ENCODE measurements at regions not wholly inside any gene's neighbourhood (a gene's known extent, or its start where the extent isn't known, plus 50 kb on each side); places are given as distances from the start of the nearest gene placed in this dataset.
"Not testable (repeated sequence)": the region's sequence is repeated elsewhere in the genome, so short reads cannot be mapped to it uniquely, and the experiment has no call there.

DNA sequence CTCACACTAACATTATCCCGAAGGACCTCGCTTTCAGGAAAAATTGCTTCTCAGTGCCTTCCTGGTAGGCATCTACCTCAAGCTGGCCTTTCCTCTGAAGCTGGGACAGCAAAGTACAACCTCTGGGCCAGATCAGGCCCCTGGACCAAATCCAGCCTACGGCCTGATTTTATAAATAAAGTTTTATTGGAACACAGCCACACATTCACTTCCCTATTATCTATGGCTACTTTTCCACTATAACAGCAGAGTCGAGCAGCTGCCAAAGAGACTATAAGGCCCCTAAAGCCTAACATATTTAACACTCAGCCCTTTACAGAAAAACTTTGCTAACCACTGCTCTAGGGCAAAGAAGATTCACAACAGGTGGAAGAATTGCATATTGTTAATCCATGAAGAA, 554.3 kb downstream of the NTRK3 start (continued):
- TF ChIP-seq, protein P1, sequence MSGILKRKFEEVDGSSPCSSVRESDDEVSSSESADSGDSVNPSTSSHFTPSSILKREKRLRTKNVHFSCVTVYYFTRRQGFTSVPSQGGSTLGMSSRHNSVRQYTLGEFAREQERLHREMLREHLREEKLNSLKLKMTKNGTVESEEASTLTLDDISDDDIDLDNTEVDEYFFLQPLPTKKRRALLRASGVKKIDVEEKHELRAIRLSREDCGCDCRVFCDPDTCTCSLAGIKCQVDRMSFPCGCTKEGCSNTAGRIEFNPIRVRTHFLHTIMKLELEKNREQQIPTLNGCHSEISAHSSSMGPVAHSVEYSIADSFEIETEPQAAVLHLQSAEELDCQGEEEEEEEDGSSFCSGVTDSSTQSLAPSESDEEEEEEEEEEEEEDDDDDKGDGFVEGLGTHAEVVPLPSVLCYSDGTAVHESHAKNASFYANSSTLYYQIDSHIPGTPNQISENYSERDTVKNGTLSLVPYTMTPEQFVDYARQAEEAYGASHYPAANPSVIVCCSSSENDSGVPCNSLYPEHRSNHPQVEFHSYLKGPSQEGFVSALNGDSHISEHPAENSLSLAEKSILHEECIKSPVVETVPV (CRISPR knock-in tag; IDR thresholded peaks at IDR 0.05): no peak
- no peak for TF ChIP-seq ZFP3 (CRISPR knock-in tag; IDR thresholded peaks at IDR 0.05)
- TF ChIP-seq, protein P2, sequence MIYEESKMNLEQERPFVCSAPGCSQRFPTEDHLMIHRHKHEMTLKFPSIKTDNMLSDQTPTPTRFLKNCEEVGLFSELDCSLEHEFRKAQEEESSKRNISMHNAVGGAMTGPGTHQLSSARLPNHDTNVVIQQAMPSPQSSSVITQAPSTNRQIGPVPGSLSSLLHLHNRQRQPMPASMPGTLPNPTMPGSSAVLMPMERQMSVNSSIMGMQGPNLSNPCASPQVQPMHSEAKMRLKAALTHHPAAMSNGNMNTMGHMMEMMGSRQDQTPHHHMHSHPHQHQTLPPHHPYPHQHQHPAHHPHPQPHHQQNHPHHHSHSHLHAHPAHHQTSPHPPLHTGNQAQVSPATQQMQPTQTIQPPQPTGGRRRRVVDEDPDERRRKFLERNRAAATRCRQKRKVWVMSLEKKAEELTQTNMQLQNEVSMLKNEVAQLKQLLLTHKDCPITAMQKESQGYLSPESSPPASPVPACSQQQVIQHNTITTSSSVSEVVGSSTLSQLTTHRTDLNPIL (CRISPR knock-in tag; IDR thresholded peaks at IDR 0.05; ENCODE audit: low read depth): no peak
- no peak for TF ChIP-seq TOX (CRISPR knock-in tag; IDR thresholded peaks at IDR 0.05; ENCODE audit: borderline replicate concordance)
- TF ChIP-seq PPARA (CRISPR knock-in tag; IDR thresholded peaks at IDR 0.05; ENCODE audit: borderline replicate concordance): no peak
- TF ChIP-seq GLIS3 (CRISPR knock-in tag; IDR thresholded peaks at IDR 0.05): no peak

DNA sequence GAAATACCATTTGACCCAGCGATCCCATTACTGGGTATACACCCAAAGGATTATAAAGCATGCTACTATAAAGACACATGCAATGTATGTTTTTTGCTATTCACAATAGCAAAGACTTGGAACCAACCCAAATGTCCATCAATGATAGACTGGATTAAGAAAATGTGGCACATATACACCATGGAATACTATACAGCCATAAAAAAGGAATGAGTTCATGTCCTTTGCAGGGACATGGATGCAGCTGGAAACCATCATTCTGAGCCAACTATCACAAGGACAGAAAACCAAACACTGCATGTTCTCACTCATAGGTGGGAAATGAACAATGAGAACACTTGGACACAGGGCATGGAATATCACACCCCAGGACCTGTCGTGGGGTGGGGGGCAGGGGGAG, 558.1 kb downstream of the NTRK3 start:
- not testable (repeated sequence) for ATAC-seq

DNA sequence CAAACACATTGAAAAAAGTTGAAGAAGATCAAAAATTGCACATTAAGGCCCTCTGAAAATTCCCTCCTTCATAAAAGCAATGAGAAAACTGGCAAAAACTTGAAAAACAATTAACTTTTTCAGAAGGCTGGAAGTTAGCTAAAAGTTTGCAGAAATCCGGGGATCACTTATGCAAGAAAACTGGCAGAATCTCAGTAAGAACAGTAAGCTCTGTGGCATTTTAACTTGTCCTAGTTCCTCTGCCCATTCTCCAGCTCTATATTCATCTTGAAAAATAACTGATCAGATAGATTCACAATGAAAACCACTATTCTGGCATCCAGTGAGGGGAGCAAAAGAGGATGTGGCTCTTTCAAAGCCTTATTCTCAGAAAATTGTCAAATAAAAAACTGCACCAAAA, 566.8 kb downstream of the NTRK3 start:
- no peak for ATAC-seq
- TF ChIP-seq CSDC2 (CRISPR knock-in tag; IDR thresholded peaks at IDR 0.05): no peak
- TF ChIP-seq ZFP3 (CRISPR knock-in tag; IDR thresholded peaks at IDR 0.05): no peak
- TF ChIP-seq, protein P3, sequence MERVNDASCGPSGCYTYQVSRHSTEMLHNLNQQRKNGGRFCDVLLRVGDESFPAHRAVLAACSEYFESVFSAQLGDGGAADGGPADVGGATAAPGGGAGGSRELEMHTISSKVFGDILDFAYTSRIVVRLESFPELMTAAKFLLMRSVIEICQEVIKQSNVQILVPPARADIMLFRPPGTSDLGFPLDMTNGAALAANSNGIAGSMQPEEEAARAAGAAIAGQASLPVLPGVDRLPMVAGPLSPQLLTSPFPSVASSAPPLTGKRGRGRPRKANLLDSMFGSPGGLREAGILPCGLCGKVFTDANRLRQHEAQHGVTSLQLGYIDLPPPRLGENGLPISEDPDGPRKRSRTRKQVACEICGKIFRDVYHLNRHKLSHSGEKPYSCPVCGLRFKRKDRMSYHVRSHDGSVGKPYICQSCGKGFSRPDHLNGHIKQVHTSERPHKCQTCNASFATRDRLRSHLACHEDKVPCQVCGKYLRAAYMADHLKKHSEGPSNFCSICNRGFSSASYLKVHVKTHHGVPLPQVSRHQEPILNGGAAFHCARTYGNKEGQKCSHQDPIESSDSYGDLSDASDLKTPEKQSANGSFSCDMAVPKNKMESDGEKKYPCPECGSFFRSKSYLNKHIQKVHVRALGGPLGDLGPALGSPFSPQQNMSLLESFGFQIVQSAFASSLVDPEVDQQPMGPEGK (CRISPR knock-in tag; IDR thresholded peaks at IDR 0.05; ENCODE audit: borderline replicate concordance): no peak
- TF ChIP-seq ZC3H10 (CRISPR knock-in tag; IDR thresholded peaks at IDR 0.05): no peak
- no peak for TF ChIP-seq TOX (CRISPR knock-in tag; IDR thresholded peaks at IDR 0.05; ENCODE audit: borderline replicate concordance)
- TF ChIP-seq OSR1 (CRISPR knock-in tag; IDR thresholded peaks at IDR 0.05): no peak
- no peak for TF ChIP-seq RARB (CRISPR knock-in tag; IDR thresholded peaks at IDR 0.05)
- no peak for TF ChIP-seq ZNF565 (CRISPR knock-in tag; conservative IDR thresholded peaks at IDR 0.05; ENCODE audit: low read depth)

DNA sequence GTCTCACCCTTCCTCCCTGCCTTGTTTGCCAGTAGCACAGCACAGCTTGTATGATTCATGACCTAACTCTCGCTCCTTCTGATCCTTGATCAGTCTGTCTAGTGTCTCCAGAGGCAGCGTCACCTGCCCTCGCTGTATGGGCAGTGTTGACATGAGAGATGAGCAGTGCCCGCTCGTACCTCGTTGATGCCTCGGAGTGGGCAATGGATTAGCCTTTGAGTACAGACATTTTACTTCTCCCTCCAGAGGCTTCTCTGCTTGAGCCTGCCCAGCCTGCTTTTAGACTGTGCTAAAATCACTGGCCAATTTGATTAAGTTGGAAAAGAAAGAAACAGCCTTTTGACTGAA, 569.0 kb downstream of the NTRK3 start:
- ATAC-seq: no peak
- TF ChIP-seq ESRRG (CRISPR knock-in tag; IDR thresholded peaks at IDR 0.05) (no peak), RARB (CRISPR knock-in tag; IDR thresholded peaks at IDR 0.05) (no peak), TCF4 (CRISPR knock-in tag; IDR thresholded peaks at IDR 0.05; ENCODE audit: borderline replicate concordance) (no peak), ZFP3 (CRISPR knock-in tag; IDR thresholded peaks at IDR 0.05) (no peak), ZNF8 (CRISPR knock-in tag; IDR thresholded peaks at IDR 0.05) (no peak), ZFP30 (CRISPR knock-in tag; IDR thresholded peaks at IDR 0.05) (no peak), SNAI2 (CRISPR knock-in tag; IDR thresholded peaks at IDR 0.05) (no peak), ZNF70 (CRISPR knock-in tag; IDR thresholded peaks at IDR 0.05) (no peak), ISL1 (CRISPR knock-in tag; IDR thresholded peaks at IDR 0.05) (no peak), ZC3H10 (CRISPR knock-in tag; IDR thresholded peaks at IDR 0.05) (no peak), BACH2 (CRISPR knock-in tag; IDR thresholded peaks at IDR 0.05; ENCODE audit: borderline replicate concordance) (no peak), PPARA (CRISPR knock-in tag; IDR thresholded peaks at IDR 0.05; ENCODE audit: borderline replicate concordance) (no peak), ARNTL (CRISPR knock-in tag; IDR thresholded peaks at IDR 0.05; ENCODE audit: borderline replicate concordance, low read depth) (no peak), GLIS3 (CRISPR knock-in tag; IDR thresholded peaks at IDR 0.05) (no peak), CSDC2 (CRISPR knock-in tag; IDR thresholded peaks at IDR 0.05) (no peak)
- TF ChIP-seq, protein P4, sequence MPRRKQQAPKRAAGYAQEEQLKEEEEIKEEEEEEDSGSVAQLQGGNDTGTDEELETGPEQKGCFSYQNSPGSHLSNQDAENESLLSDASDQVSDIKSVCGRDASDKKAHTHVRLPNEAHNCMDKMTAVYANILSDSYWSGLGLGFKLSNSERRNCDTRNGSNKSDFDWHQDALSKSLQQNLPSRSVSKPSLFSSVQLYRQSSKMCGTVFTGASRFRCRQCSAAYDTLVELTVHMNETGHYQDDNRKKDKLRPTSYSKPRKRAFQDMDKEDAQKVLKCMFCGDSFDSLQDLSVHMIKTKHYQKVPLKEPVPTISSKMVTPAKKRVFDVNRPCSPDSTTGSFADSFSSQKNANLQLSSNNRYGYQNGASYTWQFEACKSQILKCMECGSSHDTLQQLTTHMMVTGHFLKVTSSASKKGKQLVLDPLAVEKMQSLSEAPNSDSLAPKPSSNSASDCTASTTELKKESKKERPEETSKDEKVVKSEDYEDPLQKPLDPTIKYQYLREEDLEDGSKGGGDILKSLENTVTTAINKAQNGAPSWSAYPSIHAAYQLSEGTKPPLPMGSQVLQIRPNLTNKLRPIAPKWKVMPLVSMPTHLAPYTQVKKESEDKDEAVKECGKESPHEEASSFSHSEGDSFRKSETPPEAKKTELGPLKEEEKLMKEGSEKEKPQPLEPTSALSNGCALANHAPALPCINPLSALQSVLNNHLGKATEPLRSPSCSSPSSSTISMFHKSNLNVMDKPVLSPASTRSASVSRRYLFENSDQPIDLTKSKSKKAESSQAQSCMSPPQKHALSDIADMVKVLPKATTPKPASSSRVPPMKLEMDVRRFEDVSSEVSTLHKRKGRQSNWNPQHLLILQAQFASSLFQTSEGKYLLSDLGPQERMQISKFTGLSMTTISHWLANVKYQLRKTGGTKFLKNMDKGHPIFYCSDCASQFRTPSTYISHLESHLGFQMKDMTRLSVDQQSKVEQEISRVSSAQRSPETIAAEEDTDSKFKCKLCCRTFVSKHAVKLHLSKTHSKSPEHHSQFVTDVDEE (CRISPR knock-in tag; IDR thresholded peaks at IDR 0.05): no peak
- TF ChIP-seq, protein P3 (CRISPR knock-in tag; IDR thresholded peaks at IDR 0.05; ENCODE audit: borderline replicate concordance): no peak
- TF ChIP-seq, protein P5, sequence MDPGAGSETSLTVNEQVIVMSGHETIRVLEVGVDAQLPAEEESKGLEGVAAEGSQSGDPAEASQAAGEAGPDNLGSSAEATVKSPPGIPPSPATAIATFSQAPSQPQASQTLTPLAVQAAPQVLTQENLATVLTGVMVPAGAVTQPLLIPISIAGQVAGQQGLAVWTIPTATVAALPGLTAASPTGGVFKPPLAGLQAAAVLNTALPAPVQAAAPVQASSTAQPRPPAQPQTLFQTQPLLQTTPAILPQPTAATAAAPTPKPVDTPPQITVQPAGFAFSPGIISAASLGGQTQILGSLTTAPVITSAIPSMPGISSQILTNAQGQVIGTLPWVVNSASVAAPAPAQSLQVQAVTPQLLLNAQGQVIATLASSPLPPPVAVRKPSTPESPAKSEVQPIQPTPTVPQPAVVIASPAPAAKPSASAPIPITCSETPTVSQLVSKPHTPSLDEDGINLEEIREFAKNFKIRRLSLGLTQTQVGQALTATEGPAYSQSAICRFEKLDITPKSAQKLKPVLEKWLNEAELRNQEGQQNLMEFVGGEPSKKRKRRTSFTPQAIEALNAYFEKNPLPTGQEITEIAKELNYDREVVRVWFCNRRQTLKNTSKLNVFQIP (CRISPR knock-in tag; IDR thresholded peaks at IDR 0.05; ENCODE audit: borderline replicate concordance, low read depth): no peak
- TF ChIP-seq, protein P2 (CRISPR knock-in tag; IDR thresholded peaks at IDR 0.05; ENCODE audit: low read depth): no peak

Data from SK-N-SH treated with all-trans-retinoic acid at 6 μM for 48 hours (cell line).